Endothelial cell (in vitro differentiated cells): ENCODE measurements at regions not wholly inside any gene's neighbourhood (a gene's known extent, or its start where the extent isn't known, plus 50 kb on each side); places are given as distances from the start of the nearest gene placed in this dataset.

Experiments used
- DNase-seq: peaks from one replicate; pipeline ENCODE4 v3.0.0; 2021; ENCODE audit warnings: low spot score
- H3K27ac Mint-ChIP-seq: one replicate; pipeline ENCODE4 v1.8.0; 2021; ENCODE audit warnings: mixed read lengths, inconsistent platforms; ENCODE audit not compliant: unreplicated experiment
- H3K27me3 Mint-ChIP-seq: one replicate; pipeline ENCODE4 v1.8.0; 2021; ENCODE audit warnings: mild to moderate bottlenecking, moderate library complexity, mixed read lengths, inconsistent platforms; ENCODE audit not compliant: unreplicated experiment
- H3K36me3 Mint-ChIP-seq: one replicate; pipeline ENCODE4 v1.8.0; 2021; ENCODE audit warnings: mild to moderate bottlenecking, low read depth, mixed read lengths, inconsistent platforms; ENCODE audit not compliant: unreplicated experiment
- H3K4me1 Mint-ChIP-seq: one replicate; pipeline ENCODE4 v1.8.0; 2021; ENCODE audit warnings: mild to moderate bottlenecking, mixed read lengths, inconsistent platforms; ENCODE audit not compliant: unreplicated experiment
- H3K4me3 Mint-ChIP-seq: one replicate; pipeline ENCODE4 v1.8.0; 2021; ENCODE audit warnings: mild to moderate bottlenecking, mixed read lengths, inconsistent platforms; ENCODE audit not compliant: unreplicated experiment
- H3K9me3 Mint-ChIP-seq: one replicate; pipeline ENCODE4 v1.8.0; 2021; ENCODE audit warnings: mixed read lengths, inconsistent platforms; ENCODE audit not compliant: unreplicated experiment
- CTCF ChIP-seq: fragments of 200-600 bp; sonication (generic); IDR thresholded peaks from one replicate; pipeline ENCODE4 v1.5.0; 2021; ENCODE audit warnings: antibody characterized with exemption; ENCODE audit not compliant: unreplicated experiment

- TF ChIP-seq CTCF, result no peak
- no peaks in the 10 kb centered on the region for H3K4me1 Mint-ChIP-seq
Observed at GRCh38 chr12:38585086-38585485, 268.5 kb downstream of the ALG10B start.

GRCh38 chr12:38586789-38587188 lies 270.2 kb downstream of the ALG10B start:
- no peak overlapping the region for H3K4me3 Mint-ChIP-seq
- H3K36me3 Mint-ChIP-seq, result no peaks in the 10 kb centered on the region
- no peak for DNase-seq
- H3K9me3 Mint-ChIP-seq, result peaks cover 20% of the 10 kb centered on the region
- no peaks in the 10 kb centered on the region for H3K27me3 Mint-ChIP-seq
- no peaks in the 10 kb centered on the region for H3K4me1 Mint-ChIP-seq
- H3K27ac Mint-ChIP-seq, result no peak overlapping the region
- TF ChIP-seq CTCF, result no peak

More at GRCh38 chr12:38585086-38585485, 268.5 kb downstream of the ALG10B start:
- Mint-ChIP-seq H3K4me3 (no peak overlapping the region), H3K27ac (no peak overlapping the region), H3K36me3 (no peaks in the 10 kb centered on the region), H3K27me3 (no peaks in the 10 kb centered on the region), H3K9me3 (peaks cover 17% of the 10 kb centered on the region)
- DNase-seq, result no peak

DNA sequence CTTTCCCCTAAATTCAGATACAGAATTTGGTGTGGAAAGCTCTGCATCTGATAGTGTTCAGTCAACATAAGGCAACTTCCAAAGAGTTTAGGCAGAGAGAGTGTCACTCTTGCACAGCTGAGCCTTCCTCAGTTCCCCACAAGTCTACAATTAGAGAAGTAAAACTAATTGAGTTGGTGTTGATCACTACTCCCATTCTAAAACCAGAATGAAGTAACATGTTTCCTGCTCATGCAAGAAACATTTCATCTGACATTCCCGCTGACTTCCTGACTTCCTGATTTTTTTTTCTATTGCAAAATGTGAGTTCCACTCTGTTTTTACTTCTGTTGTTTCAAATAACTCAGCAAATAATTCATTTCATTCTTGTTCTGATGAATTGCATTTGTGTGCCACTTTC lies 271.0 kb downstream of the ALG10B start:
- H3K4me3 Mint-ChIP-seq, result no peak overlapping the region
- TF ChIP-seq CTCF, result no peak
- H3K27ac Mint-ChIP-seq, result no peak overlapping the region
- H3K36me3 Mint-ChIP-seq, result no peaks in the 10 kb centered on the region
- no peak for DNase-seq
- peaks cover 18% of the 10 kb centered on the region for H3K9me3 Mint-ChIP-seq
- H3K4me1 Mint-ChIP-seq, result no peaks in the 10 kb centered on the region
- H3K27me3 Mint-ChIP-seq, result no peaks in the 10 kb centered on the region

DNA sequence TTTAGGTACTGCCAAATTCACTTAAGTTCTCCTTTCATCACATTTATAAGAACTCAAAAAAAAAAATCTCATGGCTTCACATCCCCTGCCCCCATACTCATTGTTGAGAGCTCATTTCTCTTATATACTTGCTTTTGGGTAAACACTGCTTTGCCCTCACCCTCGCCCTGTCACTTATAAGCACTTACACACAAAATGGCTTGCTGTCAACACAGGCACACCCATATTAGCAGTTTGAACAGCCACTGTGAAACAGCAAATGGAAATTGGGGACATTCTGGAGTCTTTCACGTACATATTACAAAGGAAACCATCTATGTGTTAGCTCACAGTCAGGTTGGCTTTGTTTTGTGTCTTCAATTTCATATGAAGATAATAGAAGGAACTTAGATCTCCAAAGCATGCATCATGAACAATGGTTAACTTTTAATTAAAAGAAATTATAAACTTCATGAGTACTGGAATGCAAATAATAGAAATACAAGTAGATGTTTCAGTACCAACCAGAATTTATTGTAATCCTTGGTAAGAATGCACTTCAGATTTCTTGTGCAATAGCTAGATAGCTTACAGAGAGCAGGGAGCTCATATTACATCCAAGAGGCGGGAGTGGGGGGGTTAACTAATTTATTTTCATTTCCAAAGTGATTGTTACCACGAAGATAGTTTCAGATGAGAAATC lies 272.2 kb downstream of the ALG10B start:
- no peaks in the 10 kb centered on the region for H3K27me3 Mint-ChIP-seq
- H3K9me3 Mint-ChIP-seq, result peaks cover 10% of the 10 kb centered on the region
- no peak overlapping the region for H3K4me3 Mint-ChIP-seq
- H3K4me1 Mint-ChIP-seq, result no peaks in the 10 kb centered on the region
- no peak for TF ChIP-seq CTCF
- DNase-seq, result no peak
- no peak overlapping the region for H3K27ac Mint-ChIP-seq
- no peaks in the 10 kb centered on the region for H3K36me3 Mint-ChIP-seq

DNA sequence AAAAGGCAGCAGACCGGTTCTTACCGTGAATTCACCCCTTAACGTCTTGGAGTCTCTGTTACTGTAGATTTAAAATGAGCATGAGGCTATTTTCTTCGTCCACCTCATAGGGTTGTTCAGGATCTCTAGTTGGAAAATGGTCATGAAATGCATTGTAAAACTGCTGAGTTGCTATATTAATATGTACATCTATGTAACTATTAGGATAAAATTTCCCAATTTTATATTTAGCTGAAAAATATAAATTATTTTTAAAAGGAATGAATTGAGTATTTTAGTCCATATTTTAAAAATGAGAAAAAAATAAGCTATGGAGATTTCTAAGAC lies 272.7 kb downstream of the ALG10B start:
- peaks cover 10% of the 10 kb centered on the region for H3K9me3 Mint-ChIP-seq

More for the DNA sequence above, 272.7 kb downstream of the ALG10B start:
- no peak for TF ChIP-seq CTCF
- Mint-ChIP-seq H3K4me3 (no peak overlapping the region), H3K4me1 (no peaks in the 10 kb centered on the region), H3K36me3 (no peaks in the 10 kb centered on the region), H3K27me3 (no peaks in the 10 kb centered on the region), H3K27ac (no peak overlapping the region)
- no peak for DNase-seq
